HG02840 (cell line): ENCODE measurements at regions not wholly inside any gene's neighbourhood (a gene's known extent, or its start where the extent isn't known, plus 50 kb on each side); places are given as distances from the start of the nearest gene placed in this dataset.
"Not testable (repeated sequence)": the region's sequence is repeated elsewhere in the genome, so short reads cannot be mapped to it uniquely, and the experiment has no call there.

Source experiments
- ATAC-seq: cut with Tn5 transposase; IDR thresholded peaks from one replicate; pipeline ENCODE4 v1.9.1; 2021; ENCODE audit warnings: mild to moderate bottlenecking, moderate library complexity, moderate number of reproducible peaks; ENCODE audit not compliant: unreplicated experiment, low FRiP score

- not testable (repeated sequence) for ATAC-seq
Measured at GRCh38 chr2:212875950-212876349, 275.5 kb downstream of the IKZF2 start.

- no peak for ATAC-seq
Measured at GRCh38 chr2:212873256-212873655, 278.2 kb downstream of the IKZF2 start.

- ATAC-seq: no peak
Measured at GRCh38 chr2:212871597-212871996, 279.8 kb downstream of the IKZF2 start.

- no peak for ATAC-seq
Measured at GRCh38 chr2:212864186-212864585, 287.2 kb downstream of the IKZF2 start.

- no peak for ATAC-seq
Measured at GRCh38 chr2:212863185-212863588, 288.2 kb downstream of the IKZF2 start.

GRCh38 chr2:212858496-212858895 is 292.9 kb downstream of the IKZF2 start:
- no peak for ATAC-seq

GRCh38 chr2:212854771-212855170 is 296.6 kb downstream of the IKZF2 start:
- no peak for ATAC-seq

- ATAC-seq: no peak
Measured at GRCh38 chr2:212854116-212854515, 297.3 kb downstream of the IKZF2 start.

- no peak for ATAC-seq
Measured at GRCh38 chr2:212845941-212846340, 305.5 kb downstream of the IKZF2 start.

- ATAC-seq: no peak
Measured at GRCh38 chr2:212843409-212844199, 305.0 kb upstream of the ERBB4 start.

- ATAC-seq: no peak
Measured at GRCh38 chr2:212842544-212843185, 304.1 kb upstream of the ERBB4 start.

- ATAC-seq: no peak
Measured at GRCh38 chr2:212841460-212841859, 302.9 kb upstream of the ERBB4 start.

GRCh38 chr2:212832211-212833195 is 293.9 kb upstream of the ERBB4 start:
- ATAC-seq: no peak

- ATAC-seq: no peak
Measured at GRCh38 chr2:212831671-212832199, 293.1 kb upstream of the ERBB4 start.

GRCh38 chr2:212816267-212816666 is 277.7 kb upstream of the ERBB4 start:
- ATAC-seq: no peak

GRCh38 chr2:212815453-212815852 is 276.9 kb upstream of the ERBB4 start:
- ATAC-seq: no peak

- ATAC-seq: no peak
Measured at GRCh38 chr2:212814941-212815340, 276.3 kb upstream of the ERBB4 start.

- no peak for ATAC-seq
Measured at GRCh38 chr2:212811921-212812320, 273.3 kb upstream of the ERBB4 start.

GRCh38 chr2:212811036-212811805 is 272.6 kb upstream of the ERBB4 start:
- ATAC-seq: no peak
